Transverse colon (tissue), 4 donors: ENCODE measurements at regions not wholly inside any gene's neighbourhood (a gene's known extent, or its start where the extent isn't known, plus 50 kb on each side); places are given as distances from the start of the nearest gene placed in this dataset.

Experiments used
- CTCF ChIP-seq, 5 experiments: fragments of 200-600 bp in 3 of 5; fragments of 450-650 bp in 2 of 5; sonication (generic) in 3 of 5; IDR thresholded peaks; 1 replicate in 2 of 5; 2 replicates in 3 of 5; pipeline ENCODE4 v1.5.1; 2016 to 2017; ENCODE audit warnings: antibody characterized with exemption in 5 of 5, inconsistent platforms in 3 of 5, mild to moderate bottlenecking in 2 of 5, moderate library complexity in 1 of 5
- POLR2A ChIP-seq: fragments of 450-650 bp; IDR thresholded peaks from one replicate; pipeline ENCODE4 v1.6.1; 2016; ENCODE audit warnings: antibody characterized with exemption, mild to moderate bottlenecking, moderate library complexity
- POLR2AphosphoS5 ChIP-seq, 3 donors: sonication (generic); formaldehyde crosslinking; IDR thresholded peaks; one replicate each; pipeline ENCODE4 v1.6.1; 2016; ENCODE audit warnings: antibody characterized with exemption in 3 of 3

GRCh38 chr16:66154801-66155200 lies 211.7 kb upstream of the CDH5 start:
- TF ChIP-seq POLR2AphosphoS5 (IDR thresholded peaks at IDR 0.05) = no peak
- no peak for TF ChIP-seq CTCF (IDR thresholded peaks at IDR 0.05)
- TF ChIP-seq POLR2A = no peak
